Trophoblast cell (in vitro differentiated cells and primary cell): ENCODE measurements at regions not wholly inside any gene's neighbourhood (a gene's known extent, or its start where the extent isn't known, plus 50 kb on each side); places are given as distances from the start of the nearest gene placed in this dataset.

Experiments
- DNase-seq, 2 donors: peaks; one replicate each; pipeline ENCODE4 v3.0.0-alpha.2; 2016
- H2AFZ ChIP-seq: 2 replicates; pipeline ENCODE4 v1.6.1; 2013; ENCODE audit warnings: low read length, moderate library complexity, mild to moderate bottlenecking; ENCODE audit not compliant: insufficient read depth, poor library complexity
- H2AK5ac ChIP-seq: 2 replicates; pipeline ENCODE4 v1.6.1; 2013; ENCODE audit warnings: mild to moderate bottlenecking, low read length
- H2BK120ac ChIP-seq: 2 replicates; pipeline ENCODE4 v1.6.1; 2013; ENCODE audit warnings: low read length, mild to moderate bottlenecking, moderate library complexity; ENCODE audit not compliant: insufficient read depth, poor library complexity
- H2BK12ac ChIP-seq: 2 replicates; pipeline ENCODE4 v1.6.1; 2013; ENCODE audit warnings: mild to moderate bottlenecking, low read length, moderate library complexity
- H2BK5ac ChIP-seq: 2 replicates; pipeline ENCODE4 v1.6.1; 2013; ENCODE audit warnings: low read length, low read depth, moderate library complexity, mild to moderate bottlenecking; ENCODE audit not compliant: poor library complexity
- H3K14ac ChIP-seq: 2 replicates; pipeline ENCODE4 v1.6.1; 2013; ENCODE audit warnings: mild to moderate bottlenecking, low read length
- H3K18ac ChIP-seq: 2 replicates; pipeline ENCODE4 v1.6.1; 2013; ENCODE audit warnings: mild to moderate bottlenecking, low read length
- H3K23ac ChIP-seq: 2 replicates; pipeline ENCODE4 v1.6.1; 2013; ENCODE audit warnings: low read length
- H3K27ac ChIP-seq: 2 replicates; pipeline ENCODE4 v1.5.1; 2013; ENCODE audit warnings: low read depth, mild to moderate bottlenecking, inconsistent platforms, low read length, moderate library complexity
- H3K27me3 ChIP-seq: 2 replicates; pipeline ENCODE4 v1.6.1; 2013; ENCODE audit warnings: inconsistent platforms, mild to moderate bottlenecking, low read length, moderate library complexity; ENCODE audit not compliant: insufficient read depth
- H3K36me3 ChIP-seq, 2 experiments: 1 replicate in 1 of 2; 2 replicates in 1 of 2; pipeline ENCODE4 v1.6.1; 2013; ENCODE audit warnings: low read length in 2 of 2, mild to moderate bottlenecking in 2 of 2, moderate library complexity in 1 of 2; ENCODE audit not compliant: insufficient read depth in 2 of 2, control insufficient read depth in 1 of 2
- H3K4ac ChIP-seq: 2 replicates; pipeline ENCODE4 v1.6.1; 2013; ENCODE audit warnings: low read depth, mild to moderate bottlenecking, low read length, moderate library complexity
- H3K4me1 ChIP-seq, 2 experiments: 1 replicate in 1 of 2; 2 replicates in 1 of 2; pipeline ENCODE4 v1.6.1; 2013; ENCODE audit warnings: low read length in 2 of 2, mild to moderate bottlenecking in 2 of 2, moderate library complexity in 1 of 2; ENCODE audit not compliant: insufficient read depth in 2 of 2, control insufficient read depth in 1 of 2
- H3K4me2 ChIP-seq: 2 replicates; pipeline ENCODE4 v1.6.1; 2013; ENCODE audit warnings: inconsistent platforms, mild to moderate bottlenecking, low read length, moderate library complexity
- H3K4me3 ChIP-seq: 2 replicates; pipeline ENCODE4 v1.5.1; 2013; ENCODE audit warnings: mild to moderate bottlenecking, low read depth, low read length, inconsistent platforms
- H3K79me1 ChIP-seq: one replicate; pipeline ENCODE4 v1.6.1; 2013; ENCODE audit warnings: low read length
- H3K79me2 ChIP-seq: 2 replicates; pipeline ENCODE4 v1.6.1; 2013; ENCODE audit warnings: low read length, mild to moderate bottlenecking; ENCODE audit not compliant: control insufficient read depth, insufficient read depth, poor library complexity
- H3K9ac ChIP-seq: 2 replicates; pipeline ENCODE4 v1.6.1; 2013; ENCODE audit warnings: mild to moderate bottlenecking, low read length
- H3K9me3 ChIP-seq: 2 replicates; pipeline ENCODE4 v1.6.1; 2013; ENCODE audit warnings: low read depth, mild to moderate bottlenecking, control low read depth, inconsistent platforms, low read length; ENCODE audit not compliant: insufficient read depth
- H4K12ac ChIP-seq: 2 replicates; pipeline ENCODE4 v1.6.1; 2013; ENCODE audit warnings: low read depth, mild to moderate bottlenecking, low read length, moderate library complexity
- H4K8ac ChIP-seq: 2 replicates; pipeline ENCODE4 v1.6.1; 2013; ENCODE audit warnings: low read depth, mild to moderate bottlenecking, low read length, moderate library complexity
- H4K91ac ChIP-seq: one replicate; pipeline ENCODE4 v1.6.1; 2013; ENCODE audit warnings: low read depth, mild to moderate bottlenecking, low read length, moderate library complexity
- WGBS: extraction: QIAGEN DNeasy Blood & Tissue Kit; methylation state at CpG from one replicate; pipeline ENCODE4 v1.1.7; 2013; ENCODE audit warnings: missing lambda C conversion rate; ENCODE audit not compliant: insufficient read length, insufficient coverage; ENCODE audit errors: extremely low coverage; 5-methylcytosine and 5-hydroxymethylcytosine counted together

DNA sequence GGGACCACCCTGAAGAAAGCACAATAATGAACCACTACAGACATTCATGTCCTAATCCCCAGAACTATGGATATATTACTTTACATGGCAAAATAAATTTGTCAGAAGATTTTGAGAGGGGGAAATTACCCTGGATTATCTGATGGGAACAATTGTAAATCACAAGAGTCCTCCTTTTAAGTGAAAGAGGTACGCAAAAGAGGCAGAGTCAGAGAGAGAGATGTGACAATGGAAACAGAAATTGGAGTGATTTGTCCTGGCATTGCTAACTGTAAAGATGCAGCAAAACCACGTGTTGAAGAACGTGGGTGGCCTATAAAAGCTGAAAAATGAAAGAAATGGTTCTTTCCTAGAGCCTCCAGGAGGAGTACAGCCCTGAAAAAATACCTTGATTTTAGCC lies 1121.4 kb upstream of the ALCAM start:
- H3K4me2 ChIP-seq: no peak overlapping the region
- no peak overlapping the region for H3K18ac ChIP-seq
- WGBS: no CpG with 5 or more reads among the region's 3 CpGs
- no peak overlapping the region for H3K9ac ChIP-seq
- H3K4me1 ChIP-seq: no peaks in the 10 kb centered on the region
- no peak overlapping the region for H4K8ac ChIP-seq
- no peak overlapping the region for H2BK5ac ChIP-seq
- H3K14ac ChIP-seq: no peak overlapping the region
- H3K23ac ChIP-seq: no peak overlapping the region
- H2AK5ac ChIP-seq: no peak overlapping the region
- H3K27me3 ChIP-seq: no peaks in the 10 kb centered on the region
- no peak overlapping the region for H2AFZ ChIP-seq
- no peak overlapping the region for H4K12ac ChIP-seq
- no peak for DNase-seq
- H2BK12ac ChIP-seq: no peak overlapping the region
- no peaks in the 10 kb centered on the region for H3K9me3 ChIP-seq
- H4K91ac ChIP-seq: no peak overlapping the region
- H3K27ac ChIP-seq: no peak overlapping the region
- H2BK120ac ChIP-seq: no peak overlapping the region
- H3K79me1 ChIP-seq: no peaks in the 10 kb centered on the region
- H3K4ac ChIP-seq: no peak overlapping the region
- H3K36me3 ChIP-seq: no peaks in the 10 kb centered on the region
- no peak overlapping the region for H3K4me3 ChIP-seq
- no peaks in the 10 kb centered on the region for H3K79me2 ChIP-seq

- no peaks in the 10 kb centered on the region for H3K36me3 ChIP-seq
- no peak overlapping the region for H4K91ac ChIP-seq
- no peak overlapping the region for H3K23ac ChIP-seq
- no peak overlapping the region for H2BK120ac ChIP-seq
- H3K9me3 ChIP-seq: no peaks in the 10 kb centered on the region
- H3K79me1 ChIP-seq: no peaks in the 10 kb centered on the region
- DNase-seq: no peak
- H2AFZ ChIP-seq: no peak overlapping the region
- H3K4me2 ChIP-seq: no peak overlapping the region
- H3K79me2 ChIP-seq: no peaks in the 10 kb centered on the region
- H3K14ac ChIP-seq: no peak overlapping the region
- H3K4ac ChIP-seq: no peak overlapping the region
- H4K8ac ChIP-seq: no peak overlapping the region
- H2BK12ac ChIP-seq: no peak overlapping the region
- H3K4me3 ChIP-seq: no peak overlapping the region
- H3K4me1 ChIP-seq: no peaks in the 10 kb centered on the region
- WGBS: no CpG with 5 or more reads among the region's 2 CpGs
- H3K18ac ChIP-seq: no peak overlapping the region
- no peak overlapping the region for H2AK5ac ChIP-seq
- H2BK5ac ChIP-seq: no peak overlapping the region
- H3K27me3 ChIP-seq: no peaks in the 10 kb centered on the region
- H3K9ac ChIP-seq: no peak overlapping the region
- no peak overlapping the region for H3K27ac ChIP-seq
- H4K12ac ChIP-seq: no peak overlapping the region
These were observed 1120.7 kb upstream of the ALCAM start for GRCh38 chr3:104245981-104246380.

- no peak overlapping the region for H2AK5ac ChIP-seq
- no peaks in the 10 kb centered on the region for H3K4me1 ChIP-seq
- no peaks in the 10 kb centered on the region for H3K79me2 ChIP-seq
- no peaks in the 10 kb centered on the region for H3K27me3 ChIP-seq
- H2AFZ ChIP-seq: no peak overlapping the region
- no peak for DNase-seq
- no peaks in the 10 kb centered on the region for H3K9me3 ChIP-seq
- H3K79me1 ChIP-seq: no peaks in the 10 kb centered on the region
- no peaks in the 10 kb centered on the region for H3K36me3 ChIP-seq
- no peak overlapping the region for H3K4me2 ChIP-seq
- no peak overlapping the region for H3K9ac ChIP-seq
- H2BK12ac ChIP-seq: no peak overlapping the region
- no peak overlapping the region for H4K8ac ChIP-seq
- H3K4me3 ChIP-seq: no peak overlapping the region
- no peak overlapping the region for H3K18ac ChIP-seq
- no peak overlapping the region for H2BK5ac ChIP-seq
- no peak overlapping the region for H2BK120ac ChIP-seq
- no peak overlapping the region for H3K23ac ChIP-seq
- no CpG with 5 or more reads among the region's 4 CpGs for WGBS
- H3K4ac ChIP-seq: no peak overlapping the region
- H4K12ac ChIP-seq: no peak overlapping the region
- H3K27ac ChIP-seq: no peak overlapping the region
- H3K14ac ChIP-seq: no peak overlapping the region
- no peak overlapping the region for H4K91ac ChIP-seq
These were observed 1109.2 kb upstream of the ALCAM start for GRCh38 chr3:104257486-104257885.

GRCh38 chr3:104263477-104263876 lies 1103.2 kb upstream of the ALCAM start:
- Histone ChIP-seq H3K27ac (no peak overlapping the region), H3K79me1 (no peaks in the 10 kb centered on the region), H3K36me3 (no peaks in the 10 kb centered on the region), H4K8ac (no peak overlapping the region), H3K23ac (no peak overlapping the region), H4K91ac (no peak overlapping the region), H3K18ac (no peak overlapping the region), H2BK120ac (no peak overlapping the region), H2AFZ (no peak overlapping the region), H3K79me2 (no peaks in the 10 kb centered on the region), H3K4ac (no peak overlapping the region), H3K4me1 (no peaks in the 10 kb centered on the region), H3K9ac (no peak overlapping the region), H3K4me2 (no peak overlapping the region), H2BK12ac (no peak overlapping the region), H3K9me3 (no peaks in the 10 kb centered on the region), H3K4me3 (no peak overlapping the region), H2AK5ac (no peak overlapping the region), H2BK5ac (no peak overlapping the region), H3K14ac (no peak overlapping the region), H3K27me3 (no peaks in the 10 kb centered on the region), H4K12ac (no peak overlapping the region)
- WGBS: no CpG with 5 or more reads among the region's 2 CpGs
- no peak for DNase-seq
